PC-3 (cell line): ENCODE measurements at regions not wholly inside any gene's neighbourhood (a gene's known extent, or its start where the extent isn't known, plus 50 kb on each side); places are given as distances from the start of the nearest gene placed in this dataset.
A peak's percentile ranks its signal among the peaks of the same experiment; 100 is the strongest.

Source experiments
- ATAC-seq: fragments of 200-7000 bp; cut with Tn5 transposase; 2 replicates; pipeline ENCODE4 v1.9.1; 2020; ENCODE audit warnings: mild to moderate bottlenecking, moderate library complexity
- BruUV-seq: library from RNA; stranded (reverse); fragments of 400-500 nt; replicated peaks from 2 replicates; lab custom pipeline; 2021; lab: Mats Ljungman, UMichigan
- CTCF ChIA-PET: fragments of 300-600 bp; sonication (Branson Sonifier 250); formaldehyde crosslinking; loops from one replicate; lab custom pipeline; 2022; ENCODE audit warnings: antibody characterized with exemption; lab: Charles Lee
- POLR2A ChIA-PET: fragments of 300-600 bp; sonication (Branson Sonifier 250); formaldehyde crosslinking; loops from one replicate; lab custom pipeline; 2022; ENCODE audit warnings: antibody characterized with exemption; ENCODE audit not compliant: unreplicated experiment; lab: Charles Lee
- DNase-seq: peaks from one replicate; pipeline ENCODE4 v3.0.0-alpha.2; 2015
- H2AFZ ChIP-seq: fragments of 300-600 bp; sonication (generic); 2 replicates; pipeline ENCODE4 v1.6.0; 2016; ENCODE audit warnings: antibody characterized with exemption, low read length
- H3F3A ChIP-seq: fragments of 300-600 bp; sonication (generic); one replicate; pipeline ENCODE4 v1.6.0; 2017; ENCODE audit warnings: antibody characterized with exemption, low read length, control low read depth, mild to moderate bottlenecking; ENCODE audit not compliant: unreplicated experiment
- H3K27ac ChIP-seq: fragments of 300-600 bp; sonication (generic); 2 replicates; pipeline ENCODE4 v1.5.1; 2016; ENCODE audit warnings: mild to moderate bottlenecking, low read length
- H3K27me3 ChIP-seq: fragments of 300-600 bp; sonication (generic); 2 replicates; pipeline ENCODE4 v1.6.1; 2016; ENCODE audit warnings: low read length, mixed read lengths
- H3K36me3 ChIP-seq: fragments of 300-600 bp; sonication (generic); 2 replicates; pipeline ENCODE4 v1.6.1; 2016; ENCODE audit warnings: low read depth, mixed run types, low read length, mixed read lengths
- H3K4me1 ChIP-seq: fragments of 300-600 bp; sonication (generic); 2 replicates; pipeline ENCODE4 v1.5.1; 2016; ENCODE audit warnings: low read length; ENCODE audit not compliant: insufficient read depth
- H3K4me2 ChIP-seq: fragments of 300-600 bp; sonication (generic); 2 replicates; pipeline ENCODE4 v1.6.0; 2016; ENCODE audit warnings: low read length
- H3K4me3 ChIP-seq: fragments of 300-600 bp; sonication (generic); 2 replicates; pipeline ENCODE4 v1.5.1; 2016; ENCODE audit warnings: mild to moderate bottlenecking, low read length, mixed read lengths
- H3K79me2 ChIP-seq: fragments of 300-600 bp; sonication (generic); 2 replicates; pipeline ENCODE4 v1.6.1; 2017; ENCODE audit warnings: low read length, mixed read lengths
- H3K9ac ChIP-seq: fragments of 300-600 bp; sonication (generic); 2 replicates; pipeline ENCODE4 v1.6.0; 2016; ENCODE audit warnings: mild to moderate bottlenecking, low read length
- H3K9me2 ChIP-seq: fragments of 300-600 bp; sonication (generic); replicated peaks from 2 replicates; pipeline ENCODE4 v1.6.1; 2016; ENCODE audit warnings: mixed run types, low read length, mixed read lengths
- H3K9me3 ChIP-seq: fragments of 300-600 bp; sonication (generic); 2 replicates; pipeline ENCODE4 v1.6.1; 2016; ENCODE audit warnings: low read length, mixed read lengths
- H4K20me1 ChIP-seq: fragments of 300-600 bp; sonication (generic); 2 replicates; pipeline ENCODE4 v1.6.1; 2016; ENCODE audit warnings: low read length, mixed read lengths
- EZH2 ChIP-seq: fragments of 300-600 bp; sonication (generic); IDR thresholded peaks from one replicate; pipeline ENCODE4 v1.6.1; 2017; ENCODE audit warnings: antibody characterized with exemption, mild to moderate bottlenecking, low read length; ENCODE audit not compliant: unreplicated experiment
- EZH2phosphoT487 ChIP-seq: fragments of 300-600 bp; sonication (generic); IDR thresholded peaks from 2 replicates; pipeline ENCODE4 v1.6.1; 2018; ENCODE audit warnings: mild to moderate bottlenecking, antibody characterized with exemption, low read length, borderline replicate concordance
- intact Hi-C: fragments of 100-400 bp; cut with micrococcal nuclease; formaldehyde crosslinking; loops from 2 replicates; pipeline ENCODE4 v1.9.0; 2023
- TF ChIP-seq, protein P1 (sequence below): fragments of 300-600 bp; sonication (generic); conservative IDR thresholded peaks from 2 replicates; pipeline ENCODE4 v1.5.1; 2017; ENCODE audit warnings: antibody characterized with exemption, low read depth, mild to moderate bottlenecking, low read length

DNA sequence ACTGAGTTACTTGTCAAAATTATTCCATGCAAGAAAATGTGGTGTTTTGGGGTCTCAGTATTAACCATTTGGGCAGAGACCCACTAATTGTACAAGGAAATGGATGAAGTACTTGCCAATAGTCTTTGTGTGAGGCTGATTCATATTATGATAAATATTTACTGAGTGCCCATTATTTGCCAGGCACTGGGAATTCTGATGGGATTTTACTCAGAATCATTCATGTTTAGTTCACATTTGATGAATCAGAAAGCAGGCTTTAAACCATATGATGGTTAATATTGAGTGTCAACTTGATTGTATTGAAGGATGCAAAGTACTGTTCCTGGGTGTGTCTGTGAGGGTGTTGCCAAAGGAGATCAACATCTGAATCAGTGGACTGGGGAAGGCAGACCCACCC, 66.2 kb upstream of the SOX21 start:
- no TSS peak for BruUV-seq
- Histone ChIP-seq H3F3A (no peaks in the 10 kb centered on the region), H3K4me3 (no peak overlapping the region), H3K9ac (no peak overlapping the region), H3K4me2 (no peak overlapping the region), H4K20me1 (no peaks in the 10 kb centered on the region), H2AFZ (no peak overlapping the region), H3K4me1 (peaks cover 25% of the 10 kb centered on the region), H3K36me3 (no peaks in the 10 kb centered on the region), H3K79me2 (no peaks in the 10 kb centered on the region), H3K27me3 (no peaks in the 10 kb centered on the region), H3K9me2 (no peaks in the 10 kb centered on the region), H3K9me3 (no peaks in the 10 kb centered on the region), H3K27ac (peak overlapping the region; percentile 66)
- DNase-seq (peak; percentile 52), ATAC-seq (peak; percentile 65)
- TF ChIP-seq EZH2phosphoT487, result no peak
- TF ChIP-seq EZH2, result no peak
- TF ChIP-seq, protein P1, sequence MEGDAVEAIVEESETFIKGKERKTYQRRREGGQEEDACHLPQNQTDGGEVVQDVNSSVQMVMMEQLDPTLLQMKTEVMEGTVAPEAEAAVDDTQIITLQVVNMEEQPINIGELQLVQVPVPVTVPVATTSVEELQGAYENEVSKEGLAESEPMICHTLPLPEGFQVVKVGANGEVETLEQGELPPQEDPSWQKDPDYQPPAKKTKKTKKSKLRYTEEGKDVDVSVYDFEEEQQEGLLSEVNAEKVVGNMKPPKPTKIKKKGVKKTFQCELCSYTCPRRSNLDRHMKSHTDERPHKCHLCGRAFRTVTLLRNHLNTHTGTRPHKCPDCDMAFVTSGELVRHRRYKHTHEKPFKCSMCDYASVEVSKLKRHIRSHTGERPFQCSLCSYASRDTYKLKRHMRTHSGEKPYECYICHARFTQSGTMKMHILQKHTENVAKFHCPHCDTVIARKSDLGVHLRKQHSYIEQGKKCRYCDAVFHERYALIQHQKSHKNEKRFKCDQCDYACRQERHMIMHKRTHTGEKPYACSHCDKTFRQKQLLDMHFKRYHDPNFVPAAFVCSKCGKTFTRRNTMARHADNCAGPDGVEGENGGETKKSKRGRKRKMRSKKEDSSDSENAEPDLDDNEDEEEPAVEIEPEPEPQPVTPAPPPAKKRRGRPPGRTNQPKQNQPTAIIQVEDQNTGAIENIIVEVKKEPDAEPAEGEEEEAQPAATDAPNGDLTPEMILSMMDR, result no peak
- intact Hi-C loops, result loop anchor here (5.0 kb wide), 1 partner anchor 61 kb away; no protein-coding TSS in a partner anchor
- ChIA-PET CTCF (no interaction called here), POLR2A (no interaction called here)

DNA sequence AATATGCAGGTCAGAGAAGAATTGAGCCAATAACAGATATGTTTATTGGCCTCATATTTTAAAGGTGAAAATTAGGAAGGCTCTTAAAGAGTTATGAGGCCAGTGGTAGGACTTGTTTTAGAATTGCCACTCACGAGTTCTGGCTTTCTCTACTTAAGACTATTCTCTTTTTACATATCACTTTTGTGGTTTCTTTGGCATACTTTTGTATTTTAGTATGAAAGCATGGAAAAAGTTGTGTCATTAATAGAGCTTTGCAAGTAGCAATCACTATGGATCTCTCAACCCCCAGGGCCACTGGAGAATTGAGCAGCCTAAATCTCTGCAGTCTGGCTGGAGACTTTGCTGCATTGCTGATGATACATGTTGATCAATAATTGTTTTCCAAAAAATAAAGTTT, 64.6 kb upstream of the SOX21 start:
- intact Hi-C loops, result loop anchor here (5.0 kb wide), 1 partner anchor 60 kb away; no protein-coding TSS in a partner anchor

DNA sequence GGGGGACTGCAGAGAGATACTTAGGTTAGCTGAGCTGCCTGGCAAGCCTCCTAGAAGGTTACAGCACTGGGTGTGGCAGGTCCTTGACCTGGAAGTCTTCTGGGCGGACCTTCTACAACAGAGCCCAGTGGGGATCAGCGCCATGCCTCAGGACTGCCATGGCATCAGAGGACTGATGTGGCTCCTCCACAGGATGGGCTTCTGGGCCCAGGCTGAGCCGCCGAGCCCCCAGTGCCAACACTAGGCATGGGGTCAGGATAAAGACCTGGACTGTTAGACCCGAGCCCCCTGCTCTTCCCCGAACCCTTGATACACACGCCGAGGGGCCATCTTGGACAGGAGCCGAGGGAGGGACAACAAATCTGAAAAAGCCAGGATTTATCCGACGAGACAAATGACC, 64.0 kb upstream of the SOX21 start:
- H3K4me3 ChIP-seq, result no peak overlapping the region
- intact Hi-C loops, result loop anchor here (5.0 kb wide), 1 partner anchor 59 kb away; no protein-coding TSS in a partner anchor
- no peaks in the 10 kb centered on the region for H3K9me3 ChIP-seq
- BruUV-seq, result no TSS peak
- H3K27me3 ChIP-seq, result no peaks in the 10 kb centered on the region
- no peak for DNase-seq
- H3F3A ChIP-seq, result no peaks in the 10 kb centered on the region
- H3K79me2 ChIP-seq, result no peaks in the 10 kb centered on the region
- POLR2A ChIA-PET, result interaction anchor here (0.6 kb wide), 1 partner anchor 196 kb away, joined by 25 read pairs; no protein-coding TSS in a partner anchor
- no peaks in the 10 kb centered on the region for H3K9me2 ChIP-seq
- no peak overlapping the region for H3K27ac ChIP-seq
- CTCF ChIA-PET, result no interaction called here
- peaks cover 25% of the 10 kb centered on the region for H3K4me1 ChIP-seq
- no peak for TF ChIP-seq EZH2
- no peak overlapping the region for H3K4me2 ChIP-seq
- ATAC-seq, result no peak
- no peaks in the 10 kb centered on the region for H4K20me1 ChIP-seq
- H3K9ac ChIP-seq, result no peak overlapping the region
- H2AFZ ChIP-seq, result no peak overlapping the region
- H3K36me3 ChIP-seq, result no peaks in the 10 kb centered on the region

More for the DNA sequence above, 64.6 kb upstream of the SOX21 start:
- H3K9me3 ChIP-seq, result no peaks in the 10 kb centered on the region
- H3K27ac ChIP-seq, result no peak overlapping the region
- no peaks in the 10 kb centered on the region for H3K36me3 ChIP-seq
- no TSS peak for BruUV-seq
- no peak for TF ChIP-seq EZH2phosphoT487
- TF ChIP-seq, protein P1, result no peak
- no peak for TF ChIP-seq EZH2
- no peak overlapping the region for H3K4me3 ChIP-seq
- H3K4me1 ChIP-seq, result peaks cover 25% of the 10 kb centered on the region
- no peak for DNase-seq
- ChIA-PET POLR2A (interaction anchor here (0.6 kb wide), 1 partner anchor 195 kb away, joined by 25 read pairs; no protein-coding TSS in a partner anchor), CTCF (no interaction called here)
- no peaks in the 10 kb centered on the region for H3F3A ChIP-seq
- no peak for ATAC-seq
- H3K9ac ChIP-seq, result no peak overlapping the region
- H2AFZ ChIP-seq, result no peak overlapping the region
- H3K79me2 ChIP-seq, result no peaks in the 10 kb centered on the region
- H3K4me2 ChIP-seq, result no peak overlapping the region
- no peaks in the 10 kb centered on the region for H3K9me2 ChIP-seq
- H3K27me3 ChIP-seq, result no peaks in the 10 kb centered on the region
- no peaks in the 10 kb centered on the region for H4K20me1 ChIP-seq
